ENCODE measurements at regions not wholly inside any gene's neighbourhood (a gene's known extent, or its start where the extent isn't known, plus 50 kb on each side); places are given as distances from the start of the nearest gene placed in this dataset.

GRCh38 chr3:124576565-124577493 lies 153.4 kb upstream of the UMPS start:
- Histone ChIP-seq H3K4me1 (ENCODE audit: insufficient read depth, low read length, poor library complexity, severe bottlenecking) (no peaks in the 10 kb centered on the region), H3K9me3 (ENCODE audit: low read length) (no peaks in the 10 kb centered on the region), H3K4me3 (ENCODE audit: low read depth, low read length, poor library complexity, severe bottlenecking) (no peak overlapping the region), H3K79me2 (ENCODE audit: insufficient read depth, low read depth, low read length) (no peaks in the 10 kb centered on the region), H3K4me2 (ENCODE audit: low read length) (no peak overlapping the region), H3K9me2 (ENCODE audit: insufficient read depth, low read length) (no peaks in the 10 kb centered on the region), H3K27ac (ENCODE audit: low read depth, low read length, poor library complexity, severe bottlenecking) (no peak overlapping the region), H4K20me1 (ENCODE audit: insufficient read depth, low read length) (no peaks in the 10 kb centered on the region), H3K36me3 (ENCODE audit: insufficient read depth, low read length) (no peaks in the 10 kb centered on the region), H2AFZ (ENCODE audit: low read length) (no peak overlapping the region)
- POLR2A ChIA-PET = no interaction called here
- TF ChIP-seq CTCF (conservative IDR thresholded peaks at IDR 0.05; ENCODE audit: low read length) (no peak), EZH2phosphoT487 (IDR thresholded peaks at IDR 0.05; ENCODE audit: borderline replicate concordance, low read depth, low read length) (no peak)
- intact Hi-C loops (cut with micrococcal nuclease; ENCODE audit: unreplicated experiment) = no loop called here
- no peak for DNase-seq (ENCODE audit: low spot score)
- no TSS peak for BruUV-seq (replicated peaks)
- CTCF ChIA-PET (ENCODE audit: unreplicated experiment) = no interaction called here

- Histone ChIP-seq H3K4me2 (ENCODE audit: low read length) (no peak overlapping the region), H3K36me3 (ENCODE audit: insufficient read depth, low read length) (no peaks in the 10 kb centered on the region), H3K9me2 (ENCODE audit: insufficient read depth, low read length) (no peaks in the 10 kb centered on the region), H3K9me3 (ENCODE audit: low read length) (no peaks in the 10 kb centered on the region), H3K4me1 (ENCODE audit: insufficient read depth, low read length, poor library complexity, severe bottlenecking) (no peaks in the 10 kb centered on the region), H3K79me2 (ENCODE audit: insufficient read depth, low read depth, low read length) (no peaks in the 10 kb centered on the region), H4K20me1 (ENCODE audit: insufficient read depth, low read length) (no peaks in the 10 kb centered on the region), H2AFZ (ENCODE audit: low read length) (no peak overlapping the region), H3K27ac (ENCODE audit: low read depth, low read length, poor library complexity, severe bottlenecking) (no peak overlapping the region), H3K4me3 (ENCODE audit: low read depth, low read length, poor library complexity, severe bottlenecking) (no peak overlapping the region)
- no peak for DNase-seq (ENCODE audit: low spot score)
- no peak for TF ChIP-seq EZH2phosphoT487 (IDR thresholded peaks at IDR 0.05; ENCODE audit: borderline replicate concordance, low read depth, low read length)
- TF ChIP-seq CTCF (conservative IDR thresholded peaks at IDR 0.05; ENCODE audit: low read length) = no peak
- intact Hi-C loops (cut with micrococcal nuclease; ENCODE audit: unreplicated experiment) = no loop called here
- no TSS peak for BruUV-seq (replicated peaks)
- ChIA-PET CTCF (ENCODE audit: unreplicated experiment) (no interaction called here), POLR2A (no interaction called here)
Observed at GRCh38 chr3:124577494-124578167, 152.6 kb upstream of the UMPS start.

DNA sequence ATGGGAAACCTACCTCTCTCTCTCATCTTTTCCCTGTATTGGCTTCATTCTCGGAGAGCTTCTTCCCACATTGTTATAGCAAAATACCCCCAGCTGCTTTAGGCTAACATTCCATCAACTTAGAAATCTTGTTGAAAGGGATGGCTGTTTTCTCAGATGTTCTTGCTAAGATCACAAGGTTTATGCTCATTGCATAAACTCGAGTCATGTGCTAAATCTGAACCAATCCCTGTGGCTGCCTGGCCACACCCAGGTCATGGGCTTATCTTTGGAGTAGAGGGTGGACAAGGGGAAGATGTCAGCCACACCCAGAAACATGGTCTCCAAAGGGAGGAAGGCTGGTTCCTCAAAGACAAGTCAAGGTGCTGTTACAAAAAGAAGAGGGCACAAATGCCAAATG lies 150.6 kb upstream of the UMPS start:
- POLR2A ChIA-PET = no interaction called here
- Histone ChIP-seq H3K79me2 (ENCODE audit: insufficient read depth, low read depth, low read length) (no peaks in the 10 kb centered on the region), H2AFZ (ENCODE audit: low read length) (no peak overlapping the region), H3K36me3 (ENCODE audit: insufficient read depth, low read length) (no peaks in the 10 kb centered on the region), H3K4me2 (ENCODE audit: low read length) (no peak overlapping the region), H4K20me1 (ENCODE audit: insufficient read depth, low read length) (no peaks in the 10 kb centered on the region), H3K4me1 (ENCODE audit: insufficient read depth, low read length, poor library complexity, severe bottlenecking) (no peaks in the 10 kb centered on the region), H3K9me3 (ENCODE audit: low read length) (no peaks in the 10 kb centered on the region), H3K9me2 (ENCODE audit: insufficient read depth, low read length) (no peaks in the 10 kb centered on the region), H3K4me3 (ENCODE audit: low read depth, low read length, poor library complexity, severe bottlenecking) (no peak overlapping the region), H3K27ac (ENCODE audit: low read depth, low read length, poor library complexity, severe bottlenecking) (no peak overlapping the region)
- CTCF ChIA-PET (ENCODE audit: unreplicated experiment) = no interaction called here
- BruUV-seq (replicated peaks) = no TSS peak
- no peak for DNase-seq (ENCODE audit: low spot score)
- no peak for TF ChIP-seq EZH2phosphoT487 (IDR thresholded peaks at IDR 0.05; ENCODE audit: borderline replicate concordance, low read depth, low read length)
- TF ChIP-seq CTCF (conservative IDR thresholded peaks at IDR 0.05; ENCODE audit: low read length) = no peak
- intact Hi-C loops (cut with micrococcal nuclease; ENCODE audit: unreplicated experiment) = no loop called here

Data from OCI-LY7 (cell line).